HG02885 (cell line): ENCODE measurements at regions not wholly inside any gene's neighbourhood (a gene's known extent, or its start where the extent isn't known, plus 50 kb on each side); places are given as distances from the start of the nearest gene placed in this dataset.
"Not testable (repeated sequence)": the region's sequence is repeated elsewhere in the genome, so short reads cannot be mapped to it uniquely, and the experiment has no call there.

Experiments
- ATAC-seq: cut with Tn5 transposase; IDR thresholded peaks from one replicate; pipeline ENCODE4 v1.9.1; 2021; ENCODE audit warnings: mild to moderate bottlenecking; ENCODE audit not compliant: unreplicated experiment, poor library complexity

GRCh38 chr2:192391041-192391440, 196.3 kb upstream of the TMEFF2 start:
- no peak for ATAC-seq

DNA sequence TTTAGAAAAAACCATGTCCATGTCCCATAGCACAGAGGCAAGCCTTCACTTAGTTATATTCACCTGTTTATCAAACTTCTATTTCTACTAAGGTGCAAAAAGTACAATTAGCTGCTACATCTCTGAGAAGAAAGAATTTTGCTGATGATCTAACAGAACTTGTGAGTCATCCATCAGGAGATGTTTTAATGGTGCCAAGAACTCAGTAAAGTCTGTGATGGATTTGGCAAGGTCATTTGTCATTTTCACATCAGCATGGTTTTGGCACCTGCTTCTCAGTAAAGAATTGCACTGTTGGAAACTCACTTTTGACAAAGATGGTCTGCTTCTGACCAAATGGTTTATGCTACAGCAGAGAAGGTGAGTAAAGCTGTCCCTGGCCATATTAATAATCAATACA, 195.7 kb upstream of the TMEFF2 start:
- no peak for ATAC-seq

DNA sequence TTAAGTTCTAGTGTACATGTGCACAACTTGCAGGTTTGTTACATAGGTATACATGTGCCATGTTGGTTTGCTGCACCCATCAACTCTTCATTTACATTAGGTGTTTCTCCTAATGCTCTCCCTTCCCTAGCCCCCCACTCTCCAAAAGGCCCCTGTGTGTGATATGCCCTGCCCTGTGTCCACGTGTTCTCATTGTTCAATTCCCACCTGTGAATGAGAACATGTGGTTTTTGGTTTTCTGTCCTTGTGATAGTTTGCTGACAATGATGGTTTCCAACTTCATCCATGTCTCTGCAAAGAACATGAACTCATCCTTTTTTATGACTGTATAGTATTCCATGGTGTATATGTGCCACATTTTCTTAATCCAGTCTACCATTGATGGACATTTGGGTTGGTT, 189.5 kb upstream of the TMEFF2 start:
- ATAC-seq: not testable (repeated sequence)

DNA sequence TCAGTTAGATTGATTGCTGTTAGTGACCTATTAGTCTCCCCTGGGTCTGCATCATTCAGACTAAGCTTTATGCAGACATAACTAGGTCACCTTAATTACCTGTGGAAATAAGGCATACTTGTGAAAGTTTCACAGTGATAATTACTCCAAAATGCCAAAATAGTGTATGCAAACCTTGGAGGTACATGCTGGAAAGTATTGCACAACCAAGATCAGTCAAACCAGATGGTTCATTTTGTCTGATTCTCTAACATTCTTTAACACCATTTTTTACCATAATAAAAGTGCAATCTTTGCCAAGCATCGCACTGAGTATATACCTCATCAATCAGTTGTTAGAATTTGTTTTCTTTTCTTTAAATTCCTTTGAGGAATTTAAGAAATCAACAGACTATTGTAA, 186.3 kb upstream of the TMEFF2 start:
- ATAC-seq: no peak

GRCh38 chr2:192379736-192380135, 185.0 kb upstream of the TMEFF2 start:
- ATAC-seq: no peak

GRCh38 chr2:192377173-192377572, 182.4 kb upstream of the TMEFF2 start:
- ATAC-seq: no peak

GRCh38 chr2:192373754-192374153, 179.0 kb upstream of the TMEFF2 start:
- no peak for ATAC-seq

DNA sequence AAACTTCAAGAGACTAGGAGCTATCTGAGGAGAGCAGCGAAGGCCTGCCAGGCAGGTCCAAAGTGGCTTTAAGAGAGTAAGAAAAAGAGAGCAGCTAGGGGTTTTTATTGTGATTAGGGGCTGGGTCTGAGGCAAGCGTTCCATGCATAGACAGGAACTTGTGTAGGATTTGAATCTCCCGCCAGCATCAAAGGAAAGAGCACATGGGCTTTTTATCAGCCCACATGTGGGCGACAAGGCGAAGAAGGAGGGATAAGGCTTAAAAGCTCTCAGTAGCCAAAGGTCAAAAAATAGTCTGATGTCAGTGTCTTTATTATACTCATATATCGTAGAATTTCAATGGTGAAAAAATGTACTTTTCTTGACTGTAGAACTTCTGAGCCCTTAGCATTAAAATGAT, 178.5 kb upstream of the TMEFF2 start:
- ATAC-seq: no peak

DNA sequence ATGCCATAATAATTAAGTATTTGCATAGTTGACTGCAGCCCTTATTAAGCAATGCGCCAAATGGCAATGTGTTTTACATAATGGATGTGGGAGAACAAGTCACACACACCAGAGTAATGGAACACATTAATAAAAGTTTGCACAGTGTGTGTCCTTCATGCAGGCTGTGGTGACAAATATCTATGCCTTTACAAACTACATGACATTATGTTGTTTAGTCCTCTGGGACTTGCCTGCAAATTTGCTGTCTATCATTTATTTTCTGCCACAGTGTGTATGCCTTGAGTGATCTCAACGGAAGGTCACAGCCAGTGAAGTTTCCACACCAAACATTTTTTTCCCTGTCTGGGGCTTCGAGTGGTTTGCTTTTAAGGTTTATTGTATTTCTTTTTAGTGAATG, 175.2 kb upstream of the TMEFF2 start:
- ATAC-seq: no peak

GRCh38 chr2:192357217-192357616, 162.5 kb upstream of the TMEFF2 start:
- ATAC-seq: no peak

DNA sequence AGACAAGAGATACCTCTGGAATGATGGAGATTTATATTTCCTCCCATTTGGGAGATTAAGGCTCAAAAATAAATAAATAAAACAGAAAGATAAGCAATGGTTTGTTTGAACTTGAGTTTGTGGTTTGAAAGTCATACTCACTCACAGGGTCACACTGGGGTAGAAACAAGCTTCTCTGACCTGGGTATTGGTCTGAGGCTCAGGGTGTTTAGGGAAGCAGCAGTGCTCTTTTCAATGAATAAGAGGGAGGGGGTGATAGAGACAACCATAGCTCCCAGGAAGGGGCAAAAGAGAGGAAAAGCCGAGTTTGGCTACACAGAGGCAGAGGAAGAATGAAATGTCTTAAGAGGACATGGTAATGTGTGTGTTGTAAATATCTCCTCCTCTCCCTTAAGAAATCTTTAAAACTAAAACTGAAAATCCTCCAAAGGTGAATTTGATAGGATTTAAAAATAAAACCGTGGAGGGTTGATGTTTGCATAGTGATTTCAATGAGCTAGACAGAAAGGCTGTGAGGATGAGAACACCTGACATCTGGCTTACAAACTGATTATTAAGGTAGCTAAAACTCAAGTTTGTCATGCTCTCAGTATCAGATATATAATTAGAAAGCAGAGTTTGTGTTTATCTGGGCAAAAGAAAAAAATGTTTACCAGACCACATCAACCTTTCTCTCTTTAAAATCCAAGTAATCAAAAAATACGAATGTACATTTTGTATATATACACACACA, 159.9 kb upstream of the TMEFF2 start:
- ATAC-seq: no peak

DNA sequence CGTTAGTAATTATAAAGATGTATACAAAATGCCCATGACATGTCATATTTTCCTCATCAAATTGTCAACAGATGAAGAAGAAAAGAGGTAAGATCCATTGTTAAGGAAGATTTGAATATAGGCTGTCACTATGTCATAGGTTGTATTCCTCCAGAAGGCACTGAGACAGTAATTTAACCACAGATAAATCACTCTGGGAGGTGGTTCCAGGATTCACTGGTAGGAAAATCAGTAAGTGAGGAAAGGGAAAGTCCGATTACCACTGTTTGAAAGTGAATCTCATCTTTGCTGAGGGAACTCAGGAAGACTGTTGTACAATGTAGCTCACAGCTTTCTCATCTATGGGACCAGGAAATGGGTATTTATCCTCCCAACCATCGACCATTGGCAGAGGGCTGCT, 152.8 kb upstream of the TMEFF2 start:
- ATAC-seq: no peak

DNA sequence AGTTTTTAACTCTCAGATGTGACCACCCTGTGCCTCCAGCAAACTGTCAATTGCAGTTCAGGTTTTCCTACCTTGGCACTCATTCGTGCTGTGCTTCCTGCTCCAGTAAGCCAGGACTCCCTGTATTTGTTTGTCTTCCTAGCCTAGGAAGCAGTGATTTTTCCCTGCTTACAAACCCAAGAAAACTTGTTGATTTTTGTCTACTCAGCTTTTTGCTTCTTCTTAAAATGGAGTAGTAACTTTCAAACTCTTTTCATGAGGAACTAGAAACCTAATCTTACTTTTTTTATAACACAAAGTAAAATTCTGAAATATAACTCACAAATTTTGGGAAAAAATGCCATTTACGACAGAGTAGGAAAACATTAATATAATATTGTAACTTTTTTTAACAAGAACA, 150.6 kb upstream of the TMEFF2 start:
- ATAC-seq: no peak

DNA sequence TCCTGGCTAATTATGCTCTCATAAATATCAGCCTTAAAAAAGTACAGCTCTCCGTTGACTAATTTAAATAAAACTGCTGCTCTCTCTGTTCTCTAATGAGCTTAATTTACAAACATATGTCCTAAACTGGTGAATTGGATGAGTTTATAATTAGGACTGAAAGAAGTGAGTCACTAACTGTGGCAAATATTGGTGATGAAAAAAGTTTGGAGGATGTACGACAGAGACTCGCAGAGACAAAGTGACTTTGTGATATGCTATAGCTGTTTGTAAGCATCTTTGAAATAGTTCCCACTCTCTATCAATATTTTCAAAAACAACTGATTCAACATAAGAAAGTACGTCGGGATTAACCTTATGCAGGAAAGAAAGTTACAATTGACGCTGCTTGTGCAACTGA, 138.9 kb upstream of the TMEFF2 start:
- ATAC-seq: no peak

GRCh38 chr2:192328297-192328696, 133.6 kb upstream of the TMEFF2 start:
- ATAC-seq: no peak

DNA sequence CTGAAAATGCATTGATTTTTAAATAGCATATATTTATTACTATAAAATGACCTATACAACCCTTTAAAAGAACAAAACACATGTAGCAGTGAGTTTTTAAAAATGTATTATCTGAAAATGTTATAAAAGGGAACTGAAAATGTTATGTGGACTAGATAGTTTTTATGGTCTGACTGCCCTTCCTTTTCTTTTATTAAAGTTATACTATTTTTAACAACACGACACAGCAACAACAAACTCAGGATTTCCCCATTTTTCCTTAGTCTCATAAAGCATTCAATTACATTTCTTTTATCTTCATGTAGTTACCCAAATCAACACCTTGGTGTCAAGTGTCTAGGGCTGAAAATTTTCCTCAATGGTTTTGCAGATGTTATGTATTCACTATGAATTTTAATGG, 132.8 kb upstream of the TMEFF2 start:
- peak; percentile 45 for ATAC-seq

- no peak for ATAC-seq
These were observed 120.8 kb upstream of the TMEFF2 start for GRCh38 chr2:192315543-192315942.

- no peak for ATAC-seq
These were observed 120.2 kb upstream of the TMEFF2 start for GRCh38 chr2:192314800-192315481.

DNA sequence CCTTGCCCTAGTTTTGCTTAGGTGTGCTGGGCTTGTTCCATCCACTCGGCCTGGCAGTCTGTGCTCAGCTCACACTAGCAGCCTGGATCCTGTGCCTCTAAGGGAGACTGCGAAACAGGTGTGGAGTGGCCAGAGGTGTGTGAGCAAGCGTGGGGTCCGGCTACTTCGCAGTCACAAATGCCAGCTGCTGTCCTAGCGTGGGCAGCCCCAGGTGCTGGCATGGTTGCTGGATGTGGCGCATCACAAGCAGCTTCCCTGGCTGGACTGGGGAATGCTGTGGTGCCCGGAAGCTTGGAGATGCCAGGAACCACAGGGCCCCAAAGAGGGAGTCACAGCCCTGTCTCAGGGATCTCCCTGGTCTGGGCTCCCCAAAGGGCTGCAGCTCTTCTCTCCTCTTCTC, 119.0 kb upstream of the TMEFF2 start:
- ATAC-seq: no peak

GRCh38 chr2:192311701-192312460, 117.1 kb upstream of the TMEFF2 start:
- ATAC-seq: no peak

- ATAC-seq: no peak
These were observed 112.8 kb upstream of the TMEFF2 start for GRCh38 chr2:192307530-192307929.
